NT2/D1 (cell line): ENCODE measurements at regions not wholly inside any gene's neighbourhood (a gene's known extent, or its start where the extent isn't known, plus 50 kb on each side); places are given as distances from the start of the nearest gene placed in this dataset.

Experiments used
- SUZ12 ChIP-seq: IDR thresholded peaks from 2 replicates; pipeline ENCODE4 v1.6.1; 2011; ENCODE audit not compliant: insufficient read length, insufficient read depth; ENCODE audit errors: extremely low read depth
- YY1 ChIP-seq: IDR thresholded peaks from 2 replicates; pipeline ENCODE4 v1.6.1; 2011; ENCODE audit not compliant: insufficient read length, insufficient read depth
- ZNF274 ChIP-seq: IDR thresholded peaks from 2 replicates; pipeline ENCODE4 v1.6.1; 2011; ENCODE audit warnings: mild to moderate bottlenecking, low read depth, low read length

DNA sequence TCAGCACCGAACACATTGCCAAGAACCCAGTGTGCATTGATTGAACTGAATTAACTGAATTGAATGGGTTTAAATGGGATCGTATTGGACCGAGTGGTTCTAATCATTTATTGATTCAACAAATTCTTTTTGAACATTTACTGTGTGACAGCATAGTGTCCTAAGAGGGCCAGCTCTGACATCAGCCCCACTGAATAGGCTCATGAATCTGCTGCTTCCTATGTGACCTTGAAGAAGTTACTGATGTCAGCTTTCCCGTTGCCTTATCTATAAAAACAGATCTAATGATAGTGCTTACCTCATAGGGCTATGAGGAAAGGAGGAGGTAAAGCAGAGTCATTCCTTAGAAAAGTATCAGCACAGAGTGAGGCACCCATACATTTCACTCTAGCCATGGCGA lies 226.3 kb downstream of the CBLN1 start:
- TF ChIP-seq ZNF274 (no peak), YY1 (no peak), SUZ12 (no peak)
